RKO (cell line): ENCODE measurements at regions not wholly inside any gene's neighbourhood (a gene's known extent, or its start where the extent isn't known, plus 50 kb on each side); places are given as distances from the start of the nearest gene placed in this dataset.
"Not testable (repeated sequence)": the region's sequence is repeated elsewhere in the genome, so short reads cannot be mapped to it uniquely, and the experiment has no call there.

Experiments
- DNase-seq: peaks from one replicate; pipeline ENCODE4 v3.0.0-alpha.2; 2016; ENCODE audit warnings: low spot score

DNA sequence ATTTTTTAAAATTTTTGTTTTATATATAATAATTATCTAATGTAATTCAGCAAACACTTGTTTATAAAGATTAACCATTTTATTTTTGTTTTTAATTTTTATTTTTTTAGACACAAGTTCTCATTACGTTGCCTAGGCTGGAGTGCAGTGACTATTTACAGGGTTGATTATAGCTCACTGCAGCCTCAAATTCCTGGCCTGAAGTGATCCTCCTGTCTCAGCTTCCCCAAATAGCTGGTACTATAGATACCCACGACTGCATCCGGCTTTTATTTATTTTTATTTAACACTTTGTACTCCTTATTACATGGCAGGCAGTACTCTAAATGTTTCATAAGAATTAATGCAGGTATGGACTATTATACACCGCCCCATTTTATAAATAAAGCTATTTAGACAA lies 288.7 kb downstream of the MDFIC start:
- DNase-seq, result no peak

DNA sequence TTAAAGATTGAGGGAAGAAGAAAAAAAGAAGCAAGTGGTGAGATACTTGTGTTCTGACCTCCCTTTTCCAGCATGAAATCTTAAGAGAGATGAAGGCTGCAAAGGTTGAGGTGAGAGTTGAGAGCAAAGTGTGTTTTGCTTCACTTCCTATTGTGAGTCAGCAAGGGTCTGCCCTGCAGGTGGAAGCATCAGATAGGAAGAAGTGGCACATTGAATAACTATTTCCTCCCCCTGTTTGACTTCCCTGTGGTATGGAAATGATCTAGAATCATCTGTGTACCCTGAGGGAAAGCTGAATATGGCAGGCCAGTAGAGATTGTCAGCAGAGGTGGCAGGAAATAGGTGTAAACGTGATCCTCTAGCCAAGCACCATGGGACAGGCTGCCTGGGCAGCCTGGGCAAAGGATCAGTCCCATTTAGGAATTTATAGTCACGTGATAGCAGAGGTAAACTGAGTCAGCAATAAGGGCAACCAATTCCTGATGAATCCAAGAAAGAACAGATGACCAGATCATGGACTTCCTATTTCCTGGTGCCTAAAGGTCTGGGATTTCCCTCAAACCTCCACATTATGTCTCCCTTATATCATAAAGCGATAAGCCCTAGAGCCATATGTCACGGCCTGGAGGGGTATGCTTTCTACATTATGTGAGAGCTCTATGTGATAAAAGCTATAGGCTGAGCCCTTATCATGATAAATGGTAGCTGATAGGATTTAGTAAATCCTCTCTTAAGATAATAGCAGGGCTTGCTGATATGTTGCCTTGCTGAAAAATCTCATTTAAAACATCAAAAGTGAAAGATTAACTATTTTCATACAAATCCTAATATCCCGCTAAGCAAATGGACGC lies 287.0 kb downstream of the MDFIC start:
- no peak for DNase-seq

DNA sequence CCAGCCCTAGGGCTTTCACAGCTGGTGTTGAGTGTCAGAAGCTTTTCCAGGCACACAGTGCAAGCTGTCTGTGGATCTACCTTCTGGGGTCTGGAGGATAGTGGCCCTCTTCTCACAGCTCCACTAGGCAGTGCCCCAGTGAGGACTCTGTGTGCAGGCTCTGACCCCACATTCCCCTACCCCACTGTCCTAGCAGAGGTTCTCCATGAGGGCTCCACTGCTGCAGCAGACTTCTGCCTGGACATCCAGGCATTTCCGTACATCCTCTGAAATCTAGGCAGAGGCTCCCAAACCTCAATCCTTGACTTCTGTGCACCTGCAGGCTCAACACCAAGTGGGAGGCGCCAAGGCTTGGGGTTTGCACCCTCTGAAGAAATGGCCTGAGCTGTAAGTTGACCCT lies 284.5 kb downstream of the MDFIC start:
- not testable (repeated sequence) for DNase-seq

DNA sequence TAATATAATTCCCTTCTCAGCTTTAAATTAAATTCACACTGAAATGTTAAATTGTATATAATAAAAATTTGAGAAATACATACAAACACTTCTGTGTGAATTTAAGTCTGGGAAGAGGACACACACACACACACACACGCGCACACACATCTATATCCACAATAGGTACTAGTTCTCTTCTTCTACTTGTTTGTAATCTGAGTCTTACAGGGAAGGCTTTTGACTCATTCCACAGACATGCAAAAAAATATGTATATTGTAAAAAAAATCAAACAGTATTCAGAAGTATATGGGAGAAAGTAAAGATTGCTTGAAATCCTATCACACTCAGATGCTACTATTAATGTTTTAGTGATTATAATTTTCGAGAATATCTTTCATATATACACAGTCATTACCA lies 276.2 kb downstream of the MDFIC start:
- no peak for DNase-seq

DNA sequence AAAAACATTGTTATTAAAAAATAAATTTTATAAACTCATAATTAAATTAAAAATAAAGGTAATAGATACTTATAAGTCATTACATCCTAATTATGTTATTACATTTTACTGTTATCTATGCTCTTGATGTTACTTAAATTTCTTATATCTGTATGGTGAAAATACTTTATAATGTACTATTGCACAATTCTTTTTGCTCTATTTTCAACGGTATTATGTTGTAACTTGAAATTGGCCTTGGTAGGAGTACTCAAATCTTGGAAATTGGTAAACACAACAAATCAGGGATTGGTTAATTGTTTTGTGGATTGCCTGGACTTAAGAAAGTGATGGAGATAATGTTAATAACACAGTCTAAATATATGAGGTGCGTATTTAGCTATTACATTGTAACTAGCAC lies 273.3 kb downstream of the MDFIC start:
- no peak for DNase-seq

DNA sequence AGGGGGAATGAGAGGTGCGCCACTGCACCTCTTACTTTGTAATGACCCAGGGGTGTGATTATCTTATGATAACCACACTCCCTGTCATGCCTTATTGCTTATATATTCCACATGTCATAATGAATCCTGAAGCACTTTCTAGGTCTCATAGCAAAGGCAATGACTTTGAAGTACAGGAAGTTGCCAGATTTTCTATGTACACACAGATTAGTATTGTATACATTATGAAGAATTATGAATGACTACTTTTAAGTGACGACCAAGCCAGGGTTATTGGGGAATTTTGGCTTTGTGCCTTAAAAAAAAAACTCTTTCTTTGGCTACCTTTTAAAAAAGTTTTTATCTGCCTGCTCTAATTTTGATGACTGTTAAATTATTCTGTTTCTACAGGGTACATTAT lies 269.6 kb downstream of the MDFIC start:
- no peak for DNase-seq

DNA sequence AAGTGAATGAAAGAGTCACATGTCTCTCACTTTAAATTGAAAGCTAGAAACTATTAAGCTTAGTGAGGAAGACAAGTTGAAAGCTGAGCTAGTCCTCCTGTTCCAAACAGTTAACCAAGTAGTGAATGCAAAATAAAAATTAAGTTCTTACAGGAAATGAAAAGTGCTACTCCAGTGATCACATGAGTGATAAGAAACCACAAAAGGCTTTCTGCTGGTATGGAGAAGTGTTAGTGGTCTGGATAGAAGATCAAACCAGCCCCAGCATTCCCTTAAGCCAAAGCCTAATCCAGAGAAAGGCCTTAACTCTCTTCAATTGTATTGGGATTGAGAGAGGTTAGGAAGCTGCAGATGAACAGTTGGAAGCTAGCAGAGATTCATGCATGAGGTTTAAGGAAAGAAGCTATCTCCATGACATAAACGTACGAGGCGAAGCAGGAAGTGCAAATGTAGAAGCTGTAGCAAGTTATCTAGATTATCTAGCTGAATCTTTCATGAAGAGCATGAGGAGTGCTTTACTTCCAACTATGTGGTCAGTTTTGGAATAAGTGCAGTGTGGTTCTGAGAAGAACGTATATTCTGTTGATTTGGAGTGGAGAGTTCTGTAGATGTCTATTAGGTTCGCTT lies 261.6 kb downstream of the MDFIC start:
- no peak for DNase-seq

DNA sequence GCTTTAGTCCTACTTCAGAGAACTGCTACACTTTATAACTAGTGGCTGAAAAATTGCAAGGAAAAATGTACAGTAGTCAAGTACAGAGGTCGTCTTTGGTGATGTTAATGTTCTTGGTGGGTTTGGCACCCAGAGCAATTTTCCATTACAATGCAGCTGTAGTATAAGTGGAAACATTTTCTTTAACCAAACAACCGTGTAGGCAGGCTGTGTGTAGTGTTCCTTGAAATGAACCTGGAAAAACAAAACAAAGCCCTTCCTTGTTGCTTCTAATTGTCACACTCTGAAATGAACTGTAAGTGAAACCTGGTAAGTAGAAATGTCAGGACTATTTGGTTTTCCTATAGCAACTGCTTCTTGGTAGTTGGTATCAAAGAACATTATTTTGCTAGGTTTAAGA lies 256.9 kb downstream of the MDFIC start:
- DNase-seq, result no peak

DNA sequence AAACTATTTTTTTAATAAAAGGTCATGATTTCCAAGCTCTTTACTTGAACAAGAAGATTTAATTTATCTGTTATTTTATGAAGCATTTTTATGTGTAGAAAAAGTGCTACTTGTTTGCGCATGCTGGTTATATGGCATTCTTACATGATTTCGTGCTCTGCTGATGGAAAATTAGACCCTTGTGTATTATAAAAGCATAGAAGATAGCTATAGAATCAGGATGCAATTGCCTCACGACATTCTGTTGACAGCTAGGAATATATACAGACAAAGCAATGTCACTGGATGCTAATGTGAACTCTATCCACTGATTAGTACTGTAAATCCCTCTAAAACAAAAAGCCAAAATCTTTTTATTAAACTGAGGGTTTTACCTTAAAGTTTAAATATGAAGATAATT lies 255.9 kb downstream of the MDFIC start:
- no peak for DNase-seq

DNA sequence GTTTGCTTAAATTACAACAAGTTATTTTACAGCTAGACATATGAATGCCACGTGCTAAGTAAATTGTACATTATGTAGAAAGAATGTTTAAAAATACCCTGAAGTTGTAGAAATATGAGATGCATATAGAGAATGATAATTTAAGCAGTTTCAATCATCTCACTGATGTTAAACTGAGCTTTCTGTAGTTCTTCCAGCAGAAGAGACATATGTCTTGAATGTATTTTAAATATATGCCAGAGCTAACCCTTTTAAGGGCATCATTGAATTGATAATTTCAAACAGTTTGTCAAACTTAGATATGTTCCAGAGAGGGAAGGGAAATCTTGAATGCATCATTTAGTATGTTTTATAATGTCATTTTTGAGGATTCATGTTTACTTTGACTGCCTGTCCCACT lies 255.2 kb downstream of the MDFIC start:
- DNase-seq, result no peak

DNA sequence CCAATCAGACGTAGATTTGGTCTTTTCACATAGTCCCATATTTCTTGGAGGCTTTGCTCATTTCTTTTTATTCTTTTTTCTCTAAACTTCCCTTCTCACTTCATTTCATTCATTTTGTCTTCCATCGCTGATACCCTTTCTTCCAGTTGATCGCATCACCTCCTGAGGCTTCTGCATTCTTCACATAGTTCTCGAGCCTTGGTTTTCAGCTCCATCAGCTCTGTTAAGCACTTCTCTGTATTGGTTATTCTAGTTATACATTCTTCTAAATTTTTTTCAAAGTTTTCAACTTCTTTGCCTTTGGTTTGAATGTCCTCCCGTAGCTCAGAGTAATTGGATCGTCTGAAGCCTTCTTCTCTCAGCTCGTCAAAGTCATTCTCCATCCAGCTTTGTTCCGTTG lies 250.5 kb downstream of the MDFIC start:
- not testable (repeated sequence) for DNase-seq

DNA sequence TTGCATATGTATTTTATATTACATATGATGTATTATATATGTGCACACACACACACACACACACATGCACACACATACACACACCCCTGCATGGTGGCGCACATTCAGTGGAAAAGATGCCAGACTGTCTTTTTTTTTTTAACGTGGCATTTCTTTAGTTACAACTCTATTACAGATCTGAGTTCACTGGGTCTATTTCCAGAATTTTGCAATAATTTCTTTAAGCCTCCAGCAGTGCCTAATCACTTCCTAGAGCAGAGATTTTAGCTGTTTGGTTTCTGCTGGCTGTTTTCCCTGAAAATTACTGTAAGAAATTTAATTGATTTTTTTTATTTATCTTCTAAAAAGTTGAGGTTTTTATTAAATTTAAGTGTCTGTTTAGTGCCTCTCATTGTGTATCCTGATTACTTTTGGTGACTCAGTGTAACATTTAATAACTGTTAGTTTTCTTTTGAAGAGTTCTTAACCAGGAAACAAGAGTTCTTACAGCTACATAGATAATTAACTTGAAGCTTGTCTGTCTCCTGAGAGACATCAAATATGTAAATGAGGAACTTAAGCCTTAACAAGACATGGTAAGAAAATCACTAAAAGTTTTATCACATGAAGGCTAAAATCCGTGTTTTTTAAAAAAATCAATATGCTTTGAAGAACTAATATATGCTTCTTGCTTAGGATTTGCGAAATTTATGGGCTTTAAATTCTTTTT lies 232.0 kb downstream of the MDFIC start:
- no peak for DNase-seq

DNA sequence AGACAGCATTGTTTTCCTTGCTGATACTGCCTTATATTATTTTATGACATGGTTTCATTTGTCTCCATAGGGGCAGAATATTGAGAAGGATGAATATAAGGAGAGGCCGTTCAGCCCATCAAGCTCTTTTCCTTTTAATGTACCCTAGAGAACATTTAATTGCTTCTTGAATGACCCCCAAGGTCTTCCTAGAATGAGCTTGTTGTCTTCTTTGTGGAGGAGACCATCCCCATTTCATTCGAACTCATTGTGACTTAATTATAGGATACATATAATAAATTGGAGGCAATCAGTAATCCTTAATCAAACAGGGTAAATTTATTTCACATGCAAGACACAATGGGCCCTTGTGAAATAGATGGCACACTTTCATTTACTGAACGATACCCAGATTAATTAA lies 231.3 kb downstream of the MDFIC start:
- no peak for DNase-seq

DNA sequence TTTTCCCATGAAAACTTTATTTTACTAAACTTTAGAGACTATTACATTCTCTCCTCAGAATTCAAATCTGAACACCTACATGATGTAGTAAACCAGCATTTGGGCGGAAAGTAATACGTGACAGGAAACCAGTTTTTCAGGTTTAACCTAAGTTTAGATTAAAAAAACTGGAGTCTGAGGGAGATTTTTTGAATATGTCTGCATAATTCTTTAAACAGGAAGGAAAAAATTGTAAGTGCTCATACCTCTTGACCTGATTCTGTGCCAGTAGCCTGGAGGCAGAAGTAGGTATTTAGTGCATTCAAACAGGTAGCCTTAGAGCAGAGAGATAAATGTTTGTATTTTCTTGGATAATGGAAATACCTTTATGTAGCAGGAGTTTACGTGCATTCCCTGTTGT lies 224.3 kb downstream of the MDFIC start:
- DNase-seq, result no peak

DNA sequence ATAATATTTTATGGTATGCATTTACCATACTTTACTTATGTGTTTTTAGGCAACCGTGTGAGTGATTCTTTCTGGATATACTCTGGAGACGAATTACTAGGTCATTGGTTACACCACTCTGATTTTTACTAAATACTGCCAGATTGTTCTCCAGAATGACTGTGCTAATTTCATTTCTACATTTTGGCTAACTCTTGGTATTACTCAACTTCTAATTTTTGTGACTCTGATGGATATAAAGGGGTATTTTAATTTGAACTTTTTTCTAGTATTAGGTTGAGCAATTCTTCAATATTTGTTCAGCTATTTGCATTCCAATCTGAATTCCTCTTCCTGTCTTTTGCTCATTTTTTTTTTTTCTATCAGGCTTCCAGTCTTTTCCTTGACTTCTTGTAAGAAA lies 223.6 kb downstream of the MDFIC start:
- no peak for DNase-seq

DNA sequence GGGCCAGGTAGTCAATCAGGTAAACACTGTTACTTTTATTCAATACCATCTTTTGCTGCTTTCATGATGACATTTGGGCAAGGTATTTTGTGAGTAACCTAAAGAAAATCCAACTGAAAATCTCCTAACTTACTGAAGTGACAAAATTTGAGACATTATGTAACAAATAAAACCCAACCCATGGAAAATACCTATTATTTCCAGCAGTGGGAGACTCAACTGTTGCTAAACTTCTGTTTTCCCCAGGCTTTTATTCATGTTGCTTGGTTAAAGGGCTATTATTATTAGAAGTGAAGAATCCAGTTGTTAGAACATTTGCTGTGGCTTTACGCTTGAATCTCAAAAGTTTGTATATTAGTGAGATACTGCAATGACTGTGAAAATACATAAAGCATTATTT lies 215.9 kb downstream of the MDFIC start:
- DNase-seq, result no peak

DNA sequence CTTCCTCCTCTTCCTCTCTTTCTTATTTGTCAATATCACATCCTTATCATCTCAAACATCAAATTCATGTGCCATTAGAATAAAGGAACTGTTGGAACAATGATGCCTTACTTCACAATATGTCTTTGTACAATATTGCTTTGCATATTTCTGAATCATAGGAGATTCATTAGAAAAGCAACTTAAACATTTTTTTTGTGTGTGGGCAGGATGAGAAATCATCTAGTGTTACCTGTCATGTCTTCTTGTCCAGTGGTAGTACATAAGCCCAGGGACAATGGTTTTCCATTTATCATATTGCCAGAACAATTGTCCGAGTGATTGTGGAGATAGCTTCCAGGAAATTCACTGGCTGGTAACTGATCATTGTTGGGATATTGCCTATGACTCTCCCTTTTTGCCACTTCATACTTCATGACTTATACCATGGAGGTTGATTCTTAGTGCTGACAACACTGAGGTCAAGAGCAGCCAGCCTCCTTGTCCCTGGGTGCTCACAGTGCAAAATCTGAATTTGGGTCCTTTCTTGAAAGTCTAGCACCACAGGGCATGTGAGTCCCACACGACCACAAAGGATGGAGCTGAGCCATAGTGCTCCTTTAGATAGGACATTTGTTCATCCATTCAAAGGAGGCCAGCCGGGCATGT lies 215.0 kb downstream of the MDFIC start:
- DNase-seq, result no peak

DNA sequence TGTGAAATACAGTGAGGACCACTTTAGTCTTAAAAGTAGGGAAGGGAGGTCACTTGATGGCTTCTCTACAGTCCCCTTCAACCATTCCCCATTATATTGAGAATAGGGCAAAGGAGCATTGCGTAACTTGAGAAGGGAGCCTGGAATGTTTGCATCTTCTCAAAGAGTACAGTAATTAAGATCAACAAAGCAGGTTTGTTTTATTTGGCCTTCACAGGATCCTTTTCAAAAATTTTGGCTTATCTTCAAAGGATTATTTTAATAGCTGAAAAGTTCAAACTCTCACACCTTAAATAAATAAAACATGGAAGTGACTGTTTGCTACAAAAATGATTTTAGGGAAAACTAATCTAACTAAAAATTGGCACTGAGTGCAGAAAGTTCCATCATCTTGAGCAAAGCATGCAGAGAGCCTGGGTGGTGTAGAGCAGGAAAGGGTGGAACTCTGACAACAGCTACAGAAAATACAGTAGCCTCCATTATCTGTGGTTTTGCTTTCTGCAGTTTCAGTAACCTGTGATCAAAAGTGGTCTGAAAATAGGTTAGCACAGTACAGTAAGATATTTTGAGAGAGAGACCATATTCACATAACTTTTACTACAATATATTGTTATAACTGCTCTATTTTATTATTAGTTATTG lies 214.0 kb downstream of the MDFIC start:
- DNase-seq, result no peak

DNA sequence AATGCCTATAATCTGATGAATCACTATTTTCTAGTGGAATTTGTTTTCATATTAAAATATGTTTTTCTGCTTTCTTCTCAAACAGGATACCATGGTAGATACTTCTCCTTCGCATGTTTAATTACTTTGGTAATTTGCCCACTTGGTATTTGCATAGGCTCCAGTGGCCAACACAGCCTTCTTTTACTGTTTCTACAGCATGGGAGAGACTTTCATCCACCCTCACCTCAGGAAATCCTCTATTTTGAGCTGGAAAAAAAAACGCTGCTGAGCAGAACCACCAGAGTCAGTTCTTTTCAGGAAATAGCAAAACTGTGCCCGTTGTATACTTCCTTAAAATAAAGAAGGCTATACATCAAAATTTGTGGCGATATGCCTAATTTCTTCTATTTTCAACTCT lies 213.3 kb downstream of the MDFIC start:
- no peak for DNase-seq

DNA sequence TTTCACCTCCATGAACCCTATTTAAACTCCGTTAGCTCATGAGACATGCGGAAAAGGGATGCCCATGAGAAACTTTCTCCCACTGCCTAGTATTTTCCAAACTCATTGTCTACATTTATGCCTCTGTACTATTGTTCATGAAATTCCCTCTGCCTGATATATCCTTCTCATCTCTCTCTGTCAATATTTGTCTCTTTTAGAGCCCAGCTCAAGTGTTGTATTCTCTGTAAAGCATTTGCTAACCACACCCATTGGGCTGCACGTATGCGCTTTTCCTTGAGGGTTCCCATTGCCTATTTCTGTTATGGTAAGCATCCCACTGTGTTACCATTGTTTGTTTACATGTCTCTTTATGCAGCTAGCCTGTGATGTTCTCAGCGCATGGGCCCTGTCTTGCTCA lies 211.4 kb downstream of the MDFIC start:
- DNase-seq, result no peak

DNA sequence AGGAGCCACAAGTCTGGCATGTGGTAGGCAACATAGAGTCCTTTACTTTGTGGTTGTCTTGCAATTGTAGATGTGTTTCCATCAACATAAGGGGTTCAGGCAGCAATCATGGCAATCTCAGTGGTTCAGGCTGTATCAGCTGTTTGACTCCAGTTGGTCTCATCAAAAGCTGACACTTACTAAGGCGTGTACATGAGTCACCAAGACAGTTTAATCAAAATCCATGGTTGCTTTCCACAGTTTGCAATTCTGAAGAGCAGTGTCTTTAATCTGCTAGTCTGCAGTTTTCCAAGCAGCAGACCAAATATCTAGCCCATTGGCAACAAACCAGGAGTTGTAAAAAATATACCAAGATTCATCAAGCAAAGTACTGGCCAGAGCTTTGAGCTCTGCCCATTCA lies 210.2 kb downstream of the MDFIC start:
- no peak for DNase-seq

DNA sequence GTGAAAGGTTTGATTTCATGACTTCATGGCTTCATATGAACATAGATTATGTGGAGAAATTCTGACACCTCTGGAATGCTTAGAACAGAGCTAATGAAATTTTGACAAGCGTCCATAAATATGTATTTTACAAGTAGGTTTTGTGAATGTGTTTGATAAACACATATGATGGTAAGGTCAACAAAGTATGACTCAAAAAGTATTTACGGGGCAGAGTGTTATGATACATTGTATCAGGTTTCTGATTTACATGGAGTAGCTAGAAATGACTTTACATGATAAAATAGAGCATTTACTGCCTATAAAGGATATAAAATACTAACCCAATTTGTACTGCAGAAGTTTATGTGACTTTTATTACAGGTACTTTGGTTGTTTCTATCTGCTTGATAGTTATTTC lies 206.3 kb downstream of the MDFIC start:
- no peak for DNase-seq
